Endometrial microvascular endothelial cells (primary cell): ENCODE measurements at regions not wholly inside any gene's neighbourhood (a gene's known extent, or its start where the extent isn't known, plus 50 kb on each side); places are given as distances from the start of the nearest gene placed in this dataset.

ENCODE experiments used
- in situ Hi-C: cut with HindIII; loops from 2 replicates; pipeline ENCODE4 v1.10.0; 2017; ENCODE audit warnings: low sequenced_read_pairs, low pct_unique_long_range_greater_than_20kb; ENCODE audit errors: inconsistent ontology term

- in situ Hi-C loops, result no loop called here
These were observed 374.2 kb downstream of the GATA3 start for GRCh38 chr10:8428654-8429053.

- in situ Hi-C loops, result no loop called here
These were observed 375.8 kb downstream of the GATA3 start for GRCh38 chr10:8430321-8430720.

GRCh38 chr10:8431511-8431910, 377.0 kb downstream of the GATA3 start:
- in situ Hi-C loops, result no loop called here

- in situ Hi-C loops, result no loop called here
These were observed 380.9 kb downstream of the GATA3 start for GRCh38 chr10:8435186-8436055.

GRCh38 chr10:8437896-8438295, 383.4 kb downstream of the GATA3 start:
- in situ Hi-C loops, result no loop called here

GRCh38 chr10:8438603-8439002, 384.1 kb downstream of the GATA3 start:
- in situ Hi-C loops, result no loop called here

GRCh38 chr10:8439040-8439439, 384.6 kb downstream of the GATA3 start:
- in situ Hi-C loops, result no loop called here

- in situ Hi-C loops, result no loop called here
These were observed 390.1 kb downstream of the GATA3 start for GRCh38 chr10:8444630-8445029.

- in situ Hi-C loops, result no loop called here
These were observed 390.9 kb downstream of the GATA3 start for GRCh38 chr10:8445353-8445752.

- in situ Hi-C loops, result no loop called here
These were observed 395.4 kb downstream of the GATA3 start for GRCh38 chr10:8449909-8450308.

GRCh38 chr10:8453587-8453986, 399.1 kb downstream of the GATA3 start:
- in situ Hi-C loops, result no loop called here

- in situ Hi-C loops, result no loop called here
These were observed 399.9 kb downstream of the GATA3 start for GRCh38 chr10:8454357-8454756.

GRCh38 chr10:8455181-8455580, 400.7 kb downstream of the GATA3 start:
- in situ Hi-C loops, result no loop called here

GRCh38 chr10:8456386-8456785, 401.9 kb downstream of the GATA3 start:
- in situ Hi-C loops, result no loop called here

GRCh38 chr10:8460626-8461025, 406.1 kb downstream of the GATA3 start:
- in situ Hi-C loops, result no loop called here

- in situ Hi-C loops, result no loop called here
These were observed 408.1 kb downstream of the GATA3 start for GRCh38 chr10:8462565-8462964.

- in situ Hi-C loops, result no loop called here
These were observed 409.4 kb downstream of the GATA3 start for GRCh38 chr10:8463853-8464252.

GRCh38 chr10:8468477-8468876, 414.0 kb downstream of the GATA3 start:
- in situ Hi-C loops, result no loop called here

- in situ Hi-C loops, result no loop called here
These were observed 418.7 kb downstream of the GATA3 start for GRCh38 chr10:8473205-8473604.

GRCh38 chr10:8477300-8477699, 422.8 kb downstream of the GATA3 start:
- in situ Hi-C loops, result no loop called here
